ENCODE measurements at regions not wholly inside any gene's neighbourhood (a gene's known extent, or its start where the extent isn't known, plus 50 kb on each side); places are given as distances from the start of the nearest gene placed in this dataset.

DNA sequence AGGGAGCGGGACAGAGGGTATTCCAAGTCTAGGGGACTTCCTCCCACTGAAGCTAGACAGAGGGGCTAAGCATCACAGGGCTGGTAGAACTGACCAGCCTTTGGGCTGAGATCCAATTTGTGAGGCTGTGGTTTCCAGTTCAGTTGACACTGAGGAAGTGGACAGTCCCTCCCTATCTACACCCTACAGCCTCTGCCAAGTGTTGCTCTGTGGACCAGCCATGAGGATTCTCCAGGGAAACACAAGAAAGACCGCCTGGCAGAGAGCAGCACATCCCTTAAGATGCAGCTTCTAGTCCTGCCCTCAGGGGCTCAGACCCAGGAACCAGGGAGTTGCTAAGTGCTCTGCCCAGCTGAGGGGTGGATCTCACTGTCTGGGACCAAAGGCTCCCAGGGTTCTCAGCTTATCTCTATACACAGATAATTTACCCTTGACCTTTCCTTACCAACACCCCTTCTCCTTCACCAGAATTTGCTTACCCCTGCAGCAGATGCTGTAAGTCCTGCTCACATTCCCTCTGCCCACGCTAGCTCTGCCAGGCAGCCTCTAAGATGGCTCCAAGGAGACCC, 252.0 kb downstream of the SKIDA1 start:
- TF ChIP-seq, protein P1, sequence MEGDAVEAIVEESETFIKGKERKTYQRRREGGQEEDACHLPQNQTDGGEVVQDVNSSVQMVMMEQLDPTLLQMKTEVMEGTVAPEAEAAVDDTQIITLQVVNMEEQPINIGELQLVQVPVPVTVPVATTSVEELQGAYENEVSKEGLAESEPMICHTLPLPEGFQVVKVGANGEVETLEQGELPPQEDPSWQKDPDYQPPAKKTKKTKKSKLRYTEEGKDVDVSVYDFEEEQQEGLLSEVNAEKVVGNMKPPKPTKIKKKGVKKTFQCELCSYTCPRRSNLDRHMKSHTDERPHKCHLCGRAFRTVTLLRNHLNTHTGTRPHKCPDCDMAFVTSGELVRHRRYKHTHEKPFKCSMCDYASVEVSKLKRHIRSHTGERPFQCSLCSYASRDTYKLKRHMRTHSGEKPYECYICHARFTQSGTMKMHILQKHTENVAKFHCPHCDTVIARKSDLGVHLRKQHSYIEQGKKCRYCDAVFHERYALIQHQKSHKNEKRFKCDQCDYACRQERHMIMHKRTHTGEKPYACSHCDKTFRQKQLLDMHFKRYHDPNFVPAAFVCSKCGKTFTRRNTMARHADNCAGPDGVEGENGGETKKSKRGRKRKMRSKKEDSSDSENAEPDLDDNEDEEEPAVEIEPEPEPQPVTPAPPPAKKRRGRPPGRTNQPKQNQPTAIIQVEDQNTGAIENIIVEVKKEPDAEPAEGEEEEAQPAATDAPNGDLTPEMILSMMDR (IDR thresholded peaks at IDR 0.05; ENCODE audit: partially characterized antibody, unreplicated experiment), result no peak
- H3K9me3 Mint-ChIP-seq (ENCODE audit: unreplicated experiment), result no peaks in the 10 kb centered on the region
- no peaks in the 10 kb centered on the region for H3K4me1 Mint-ChIP-seq (ENCODE audit: low read depth, unreplicated experiment)
- DNase-seq, result no peak
- no peak overlapping the region for H3K4me3 Mint-ChIP-seq (ENCODE audit: unreplicated experiment)
- no peaks in the 10 kb centered on the region for H3K27me3 Mint-ChIP-seq (ENCODE audit: unreplicated experiment)
- H3K27ac Mint-ChIP-seq (ENCODE audit: unreplicated experiment), result no peak overlapping the region
- no peaks in the 10 kb centered on the region for H3K36me3 Mint-ChIP-seq (ENCODE audit: unreplicated experiment)

DNA sequence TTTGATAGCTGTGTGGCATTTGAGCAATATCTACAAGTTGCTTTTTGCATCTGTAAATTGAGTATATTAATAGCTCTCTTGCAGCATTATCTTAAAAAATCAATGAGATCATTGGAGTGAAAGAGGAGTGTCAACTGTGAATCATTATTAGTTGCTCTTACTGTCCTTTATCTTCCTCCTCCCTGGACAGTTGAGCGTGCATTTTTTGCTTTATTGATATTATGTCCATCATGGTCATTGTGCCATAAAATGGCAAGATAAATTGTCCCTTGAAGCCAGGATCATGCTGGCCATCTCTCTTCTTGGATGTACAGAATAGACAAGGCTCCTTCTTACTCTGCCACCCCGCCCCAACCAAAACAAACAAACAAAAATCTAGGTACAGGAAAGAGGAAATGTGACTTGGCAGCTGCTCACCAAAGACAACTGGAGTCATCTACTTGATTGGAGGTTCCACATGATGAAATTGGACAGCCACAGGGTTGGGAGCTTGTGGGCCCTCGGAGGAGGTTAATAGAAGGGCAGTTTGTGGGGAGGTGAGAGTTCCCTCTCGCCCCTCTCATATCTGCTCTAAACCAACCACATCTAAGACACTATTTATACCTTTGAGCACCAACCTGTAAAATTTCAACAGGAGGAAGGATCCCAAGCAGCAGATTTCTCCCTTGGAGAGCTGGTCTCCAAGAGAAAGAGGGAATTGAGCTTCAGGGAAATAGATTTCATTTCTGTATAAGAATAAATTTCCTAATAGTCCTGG, 252.7 kb downstream of the SKIDA1 start:
- no peak overlapping the region for H3K4me3 Mint-ChIP-seq (ENCODE audit: unreplicated experiment)
- H3K36me3 Mint-ChIP-seq (ENCODE audit: unreplicated experiment), result no peaks in the 10 kb centered on the region
- H3K27ac Mint-ChIP-seq (ENCODE audit: unreplicated experiment), result no peak overlapping the region
- no peak for DNase-seq
- H3K27me3 Mint-ChIP-seq (ENCODE audit: unreplicated experiment), result no peaks in the 10 kb centered on the region
- H3K4me1 Mint-ChIP-seq (ENCODE audit: low read depth, unreplicated experiment), result no peaks in the 10 kb centered on the region
- H3K9me3 Mint-ChIP-seq (ENCODE audit: unreplicated experiment), result no peaks in the 10 kb centered on the region
- TF ChIP-seq, protein P1 (IDR thresholded peaks at IDR 0.05; ENCODE audit: partially characterized antibody, unreplicated experiment), result no peak

DNA sequence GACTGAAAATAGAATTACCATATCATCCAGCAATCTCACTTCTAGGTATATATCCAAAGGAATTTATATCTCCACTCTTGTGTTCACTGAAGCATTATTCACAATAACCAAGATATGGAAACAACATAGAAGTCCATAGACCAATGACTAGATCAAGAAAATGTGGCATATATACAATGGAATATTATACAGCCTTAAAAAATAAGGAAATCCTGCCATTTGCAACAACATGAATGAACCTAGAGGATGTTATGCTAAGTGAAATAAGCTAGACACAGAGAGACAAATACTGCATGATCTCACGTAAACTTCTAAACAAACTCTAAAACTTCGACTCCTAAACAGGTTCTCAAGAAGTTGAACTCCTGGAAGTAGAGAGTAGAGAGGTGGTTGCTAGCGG, 254.5 kb downstream of the SKIDA1 start:
- no peaks in the 10 kb centered on the region for H3K36me3 Mint-ChIP-seq (ENCODE audit: unreplicated experiment)
- TF ChIP-seq, protein P1 (IDR thresholded peaks at IDR 0.05; ENCODE audit: partially characterized antibody, unreplicated experiment), result no peak
- H3K4me3 Mint-ChIP-seq (ENCODE audit: unreplicated experiment), result no peak overlapping the region
- no peak for DNase-seq
- H3K4me1 Mint-ChIP-seq (ENCODE audit: low read depth, unreplicated experiment), result no peaks in the 10 kb centered on the region
- no peaks in the 10 kb centered on the region for H3K27me3 Mint-ChIP-seq (ENCODE audit: unreplicated experiment)
- no peak overlapping the region for H3K27ac Mint-ChIP-seq (ENCODE audit: unreplicated experiment)
- no peaks in the 10 kb centered on the region for H3K9me3 Mint-ChIP-seq (ENCODE audit: unreplicated experiment)

DNA sequence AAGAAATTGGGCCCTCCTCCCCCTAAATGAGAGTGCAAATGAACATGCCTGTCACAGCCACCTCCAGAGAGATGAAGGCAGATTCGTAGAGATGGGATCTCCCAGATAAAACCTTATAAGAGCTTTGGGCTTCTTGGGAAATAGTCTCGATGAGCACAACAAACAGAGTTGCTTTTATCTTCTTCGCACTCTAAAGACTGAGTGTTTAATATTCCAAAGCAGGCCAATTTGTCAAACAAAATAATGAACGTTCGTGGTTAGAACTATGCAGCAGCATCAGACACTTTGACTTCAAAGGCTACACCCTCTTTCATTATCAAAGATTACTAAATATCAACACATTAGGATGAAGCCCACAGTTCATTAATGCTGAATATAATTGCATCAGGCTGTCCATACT, 256.2 kb downstream of the SKIDA1 start:
- Mint-ChIP-seq H3K9me3 (ENCODE audit: unreplicated experiment) (no peaks in the 10 kb centered on the region), H3K36me3 (ENCODE audit: unreplicated experiment) (no peaks in the 10 kb centered on the region), H3K27ac (ENCODE audit: unreplicated experiment) (no peak overlapping the region), H3K4me1 (ENCODE audit: low read depth, unreplicated experiment) (no peaks in the 10 kb centered on the region), H3K4me3 (ENCODE audit: unreplicated experiment) (no peak overlapping the region), H3K27me3 (ENCODE audit: unreplicated experiment) (no peaks in the 10 kb centered on the region)
- TF ChIP-seq, protein P1 (IDR thresholded peaks at IDR 0.05; ENCODE audit: partially characterized antibody, unreplicated experiment), result no peak
- DNase-seq, result no peak

DNA sequence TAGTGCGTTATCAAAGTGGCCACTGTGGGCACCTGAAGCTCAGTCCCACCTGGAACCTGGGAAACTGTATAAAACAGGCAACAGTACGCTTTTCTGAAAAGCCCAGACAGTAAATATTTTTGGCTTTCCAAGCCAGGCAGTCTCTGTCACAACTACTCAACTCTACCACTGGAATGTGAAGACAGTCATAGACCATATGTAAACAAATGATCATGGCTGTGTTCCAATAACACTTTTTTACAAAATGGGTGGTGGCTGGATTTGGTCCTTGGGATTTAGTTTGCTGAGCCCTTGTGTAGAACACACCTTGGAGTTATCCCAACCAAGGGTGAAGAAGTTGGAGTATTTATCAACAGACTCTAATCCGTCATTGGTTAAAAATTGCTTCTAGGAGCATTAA, 259.9 kb downstream of the SKIDA1 start:
- DNase-seq, result no peak
- no peaks in the 10 kb centered on the region for H3K4me1 Mint-ChIP-seq (ENCODE audit: low read depth, unreplicated experiment)
- peaks cover 3% of the 10 kb centered on the region for H3K27me3 Mint-ChIP-seq (ENCODE audit: unreplicated experiment)
- TF ChIP-seq, protein P1 (IDR thresholded peaks at IDR 0.05; ENCODE audit: partially characterized antibody, unreplicated experiment), result no peak
- no peak overlapping the region for H3K4me3 Mint-ChIP-seq (ENCODE audit: unreplicated experiment)
- H3K27ac Mint-ChIP-seq (ENCODE audit: unreplicated experiment), result no peak overlapping the region
- no peaks in the 10 kb centered on the region for H3K36me3 Mint-ChIP-seq (ENCODE audit: unreplicated experiment)
- peaks cover 3% of the 10 kb centered on the region for H3K9me3 Mint-ChIP-seq (ENCODE audit: unreplicated experiment)
